Neural progenitor cell (in vitro differentiated cells): ENCODE measurements at regions not wholly inside any gene's neighbourhood (a gene's known extent, or its start where the extent isn't known, plus 50 kb on each side); places are given as distances from the start of the nearest gene placed in this dataset.

ENCODE experiments used
- CTCF ChIP-seq: fragments of 200-600 bp; sonication (generic); IDR thresholded peaks from 2 replicates; pipeline ENCODE4 v1.5.1; 2017; ENCODE audit warnings: antibody characterized with exemption, mild to moderate bottlenecking
- EZH2phosphoT487 ChIP-seq: fragments of 200-600 bp; sonication (generic); IDR thresholded peaks from 2 replicates; pipeline ENCODE4 v1.6.1; 2017; ENCODE audit warnings: antibody characterized with exemption

- TF ChIP-seq CTCF (no peak), EZH2phosphoT487 (no peak)
Measured at GRCh38 chr16:80079072-80079471, 461.7 kb upstream of the DYNLRB2 start.
